ENCODE measurements at regions not wholly inside any gene's neighbourhood (a gene's known extent, or its start where the extent isn't known, plus 50 kb on each side); places are given as distances from the start of the nearest gene placed in this dataset.

- H3K36me3 Mint-ChIP-seq (ENCODE audit: unreplicated experiment), result no peaks in the 10 kb centered on the region
- H3K27ac Mint-ChIP-seq (ENCODE audit: unreplicated experiment), result no peak overlapping the region
- no peaks in the 10 kb centered on the region for H3K4me1 Mint-ChIP-seq (ENCODE audit: low read depth, unreplicated experiment)
- H3K9me3 Mint-ChIP-seq (ENCODE audit: unreplicated experiment), result no peaks in the 10 kb centered on the region
- no peak for DNase-seq
- TF ChIP-seq, protein P1, sequence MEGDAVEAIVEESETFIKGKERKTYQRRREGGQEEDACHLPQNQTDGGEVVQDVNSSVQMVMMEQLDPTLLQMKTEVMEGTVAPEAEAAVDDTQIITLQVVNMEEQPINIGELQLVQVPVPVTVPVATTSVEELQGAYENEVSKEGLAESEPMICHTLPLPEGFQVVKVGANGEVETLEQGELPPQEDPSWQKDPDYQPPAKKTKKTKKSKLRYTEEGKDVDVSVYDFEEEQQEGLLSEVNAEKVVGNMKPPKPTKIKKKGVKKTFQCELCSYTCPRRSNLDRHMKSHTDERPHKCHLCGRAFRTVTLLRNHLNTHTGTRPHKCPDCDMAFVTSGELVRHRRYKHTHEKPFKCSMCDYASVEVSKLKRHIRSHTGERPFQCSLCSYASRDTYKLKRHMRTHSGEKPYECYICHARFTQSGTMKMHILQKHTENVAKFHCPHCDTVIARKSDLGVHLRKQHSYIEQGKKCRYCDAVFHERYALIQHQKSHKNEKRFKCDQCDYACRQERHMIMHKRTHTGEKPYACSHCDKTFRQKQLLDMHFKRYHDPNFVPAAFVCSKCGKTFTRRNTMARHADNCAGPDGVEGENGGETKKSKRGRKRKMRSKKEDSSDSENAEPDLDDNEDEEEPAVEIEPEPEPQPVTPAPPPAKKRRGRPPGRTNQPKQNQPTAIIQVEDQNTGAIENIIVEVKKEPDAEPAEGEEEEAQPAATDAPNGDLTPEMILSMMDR (IDR thresholded peaks at IDR 0.05; ENCODE audit: partially characterized antibody, unreplicated experiment), result no peak
- no peak overlapping the region for H3K4me3 Mint-ChIP-seq (ENCODE audit: unreplicated experiment)
- no peaks in the 10 kb centered on the region for H3K27me3 Mint-ChIP-seq (ENCODE audit: unreplicated experiment)
These were observed 531.2 kb downstream of the KCNA4 start for GRCh38 chr11:29485641-29486040.

DNA sequence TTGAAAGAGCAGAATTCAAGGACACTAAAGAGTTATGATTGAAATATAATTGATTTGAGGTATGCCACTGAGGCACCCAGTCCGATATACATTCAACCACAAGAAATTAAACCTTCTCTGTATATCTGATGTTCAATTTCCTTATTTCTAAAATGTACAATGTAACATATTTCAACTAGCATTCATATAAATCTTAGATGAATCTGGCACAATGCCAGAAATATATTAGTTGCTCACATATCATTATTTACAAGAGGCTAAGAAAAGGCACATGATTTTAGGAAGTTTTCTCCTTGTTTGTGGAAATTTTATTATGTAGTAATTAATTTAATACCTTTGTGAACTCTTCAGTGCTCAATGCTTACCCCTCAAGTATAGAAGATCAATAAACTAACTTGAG is 532.3 kb downstream of the KCNA4 start:
- no peak for DNase-seq
- TF ChIP-seq, protein P1 (IDR thresholded peaks at IDR 0.05; ENCODE audit: partially characterized antibody, unreplicated experiment), result no peak
- no peaks in the 10 kb centered on the region for H3K9me3 Mint-ChIP-seq (ENCODE audit: unreplicated experiment)
- H3K4me3 Mint-ChIP-seq (ENCODE audit: unreplicated experiment), result no peak overlapping the region
- H3K4me1 Mint-ChIP-seq (ENCODE audit: low read depth, unreplicated experiment), result no peaks in the 10 kb centered on the region
- no peak overlapping the region for H3K27ac Mint-ChIP-seq (ENCODE audit: unreplicated experiment)
- H3K27me3 Mint-ChIP-seq (ENCODE audit: unreplicated experiment), result no peaks in the 10 kb centered on the region
- no peaks in the 10 kb centered on the region for H3K36me3 Mint-ChIP-seq (ENCODE audit: unreplicated experiment)

- TF ChIP-seq, protein P1 (IDR thresholded peaks at IDR 0.05; ENCODE audit: partially characterized antibody, unreplicated experiment), result no peak
- Mint-ChIP-seq H3K4me1 (ENCODE audit: low read depth, unreplicated experiment) (no peaks in the 10 kb centered on the region), H3K4me3 (ENCODE audit: unreplicated experiment) (no peak overlapping the region), H3K36me3 (ENCODE audit: unreplicated experiment) (no peaks in the 10 kb centered on the region), H3K9me3 (ENCODE audit: unreplicated experiment) (no peaks in the 10 kb centered on the region), H3K27me3 (ENCODE audit: unreplicated experiment) (no peaks in the 10 kb centered on the region), H3K27ac (ENCODE audit: unreplicated experiment) (no peak overlapping the region)
- DNase-seq, result no peak
These were observed 533.0 kb downstream of the KCNA4 start for GRCh38 chr11:29483831-29484230.

DNA sequence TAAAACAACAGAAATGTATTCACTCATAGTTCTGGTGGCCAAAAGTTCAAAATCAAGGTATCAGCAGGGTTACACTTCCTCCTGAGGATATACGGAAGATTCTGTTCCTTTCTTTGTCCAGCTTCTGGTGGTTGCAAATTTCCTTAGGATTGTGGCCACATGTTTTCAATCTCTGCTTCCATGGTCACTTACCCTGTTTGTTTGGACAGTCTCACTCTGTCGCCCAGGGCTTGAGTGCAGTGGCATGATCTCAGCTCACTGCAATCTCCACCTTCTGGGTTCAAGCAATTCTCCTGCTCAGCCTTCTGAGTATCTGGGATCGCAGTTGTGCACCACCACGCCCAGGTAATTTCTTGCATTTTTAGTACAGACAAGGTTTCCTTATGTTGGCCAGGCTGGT is 534.3 kb downstream of the KCNA4 start:
- H3K27me3 Mint-ChIP-seq (ENCODE audit: unreplicated experiment), result no peaks in the 10 kb centered on the region
- no peaks in the 10 kb centered on the region for H3K36me3 Mint-ChIP-seq (ENCODE audit: unreplicated experiment)
- TF ChIP-seq, protein P1 (IDR thresholded peaks at IDR 0.05; ENCODE audit: partially characterized antibody, unreplicated experiment), result no peak
- DNase-seq, result no peak
- H3K27ac Mint-ChIP-seq (ENCODE audit: unreplicated experiment), result no peak overlapping the region
- no peaks in the 10 kb centered on the region for H3K9me3 Mint-ChIP-seq (ENCODE audit: unreplicated experiment)
- H3K4me1 Mint-ChIP-seq (ENCODE audit: low read depth, unreplicated experiment), result no peaks in the 10 kb centered on the region
- H3K4me3 Mint-ChIP-seq (ENCODE audit: unreplicated experiment), result no peak overlapping the region

- TF ChIP-seq, protein P1 (IDR thresholded peaks at IDR 0.05; ENCODE audit: partially characterized antibody, unreplicated experiment), result no peak
- Mint-ChIP-seq H3K27me3 (ENCODE audit: unreplicated experiment) (no peaks in the 10 kb centered on the region), H3K9me3 (ENCODE audit: unreplicated experiment) (no peaks in the 10 kb centered on the region), H3K4me3 (ENCODE audit: unreplicated experiment) (no peak overlapping the region), H3K4me1 (ENCODE audit: low read depth, unreplicated experiment) (no peaks in the 10 kb centered on the region), H3K36me3 (ENCODE audit: unreplicated experiment) (no peaks in the 10 kb centered on the region), H3K27ac (ENCODE audit: unreplicated experiment) (no peak overlapping the region)
- no peak for DNase-seq
These were observed 535.1 kb downstream of the KCNA4 start for GRCh38 chr11:29481738-29482137.

Measured in glutamatergic neuron (in vitro differentiated cells).